ENCODE measurements at regions not wholly inside any gene's neighbourhood (a gene's known extent, or its start where the extent isn't known, plus 50 kb on each side); places are given as distances from the start of the nearest gene placed in this dataset.
"Not testable (repeated sequence)": the region's sequence is repeated elsewhere in the genome, so short reads cannot be mapped to it uniquely, and the experiment has no call there.

- DNase-seq (ENCODE audit: low read depth) = no peak
Observed at GRCh38 chr1:80341021-80341420, 1334.5 kb upstream of the ADGRL4 start.

- no peak for DNase-seq (ENCODE audit: low read depth)
Observed at GRCh38 chr1:80318108-80318507, 1311.6 kb upstream of the ADGRL4 start.

- no peak for DNase-seq (ENCODE audit: low read depth)
Observed at GRCh38 chr1:80310703-80311245, 1304.2 kb upstream of the ADGRL4 start.

- DNase-seq (ENCODE audit: low read depth) = no peak
Observed at GRCh38 chr1:80305466-80305865, 1298.9 kb upstream of the ADGRL4 start.

- DNase-seq (ENCODE audit: low read depth) = no peak
Observed at GRCh38 chr1:80293818-80294217, 1287.3 kb upstream of the ADGRL4 start.

- DNase-seq (ENCODE audit: low read depth) = not testable (repeated sequence)
Observed at GRCh38 chr1:80288750-80289149, 1282.2 kb upstream of the ADGRL4 start.

GRCh38 chr1:80282536-80282935, 1276.0 kb upstream of the ADGRL4 start:
- DNase-seq (ENCODE audit: low read depth) = peak; percentile 19

- DNase-seq (ENCODE audit: low read depth) = no peak
Observed at GRCh38 chr1:80278936-80279335, 1272.4 kb upstream of the ADGRL4 start.

GRCh38 chr1:80274256-80274655, 1267.7 kb upstream of the ADGRL4 start:
- no peak for DNase-seq (ENCODE audit: low read depth)

- DNase-seq (ENCODE audit: low read depth) = no peak
Observed at GRCh38 chr1:80272495-80272894, 1266.0 kb upstream of the ADGRL4 start.

GRCh38 chr1:80258659-80259058, 1252.1 kb upstream of the ADGRL4 start:
- no peak for DNase-seq (ENCODE audit: low read depth)

GRCh38 chr1:80251591-80251990, 1245.1 kb upstream of the ADGRL4 start:
- DNase-seq (ENCODE audit: low read depth) = no peak

- no peak for DNase-seq (ENCODE audit: low read depth)
Observed at GRCh38 chr1:80251171-80251570, 1244.6 kb upstream of the ADGRL4 start.

GRCh38 chr1:80250573-80251168, 1244.1 kb upstream of the ADGRL4 start:
- DNase-seq (ENCODE audit: low read depth) = no peak

GRCh38 chr1:80249699-80250098, 1243.2 kb upstream of the ADGRL4 start:
- DNase-seq (ENCODE audit: low read depth) = no peak

GRCh38 chr1:80248886-80249285, 1242.4 kb upstream of the ADGRL4 start:
- no peak for DNase-seq (ENCODE audit: low read depth)

GRCh38 chr1:80245813-80246212, 1239.3 kb upstream of the ADGRL4 start:
- DNase-seq (ENCODE audit: low read depth) = no peak

- DNase-seq (ENCODE audit: low read depth) = no peak
Observed at GRCh38 chr1:80244372-80244771, 1237.8 kb upstream of the ADGRL4 start.

GRCh38 chr1:80241566-80241965, 1235.0 kb upstream of the ADGRL4 start:
- no peak for DNase-seq (ENCODE audit: low read depth)

GRCh38 chr1:80225510-80225909, 1219.0 kb upstream of the ADGRL4 start:
- no peak for DNase-seq (ENCODE audit: low read depth)

- DNase-seq (ENCODE audit: low read depth) = no peak
Observed at GRCh38 chr1:80221319-80221718, 1214.8 kb upstream of the ADGRL4 start.

- DNase-seq (ENCODE audit: low read depth) = no peak
Observed at GRCh38 chr1:80218112-80218511, 1211.6 kb upstream of the ADGRL4 start.

GRCh38 chr1:80217377-80217986, 1211.0 kb upstream of the ADGRL4 start:
- peak; percentile 60 for DNase-seq (ENCODE audit: low read depth)

Measured in forelimb muscle (tissue), 1 donor.